Spleen (tissue), 7 donors: ENCODE measurements at regions not wholly inside any gene's neighbourhood (a gene's known extent, or its start where the extent isn't known, plus 50 kb on each side); places are given as distances from the start of the nearest gene placed in this dataset.

Experiments used
- CTCF ChIP-seq, 11 experiments: fragments of 200-600 bp in 7 of 11; fragments of 450-650 bp in 4 of 11; sonication (generic) in 4 of 11; IDR thresholded peaks in 8 of 11; conservative IDR thresholded peaks in 3 of 11; 1 replicate in 7 of 11; 2 replicates in 4 of 11; pipeline versions ENCODE4 v1.4.0 to v1.8.0; 2016 to 2021; ENCODE audit warnings: antibody characterized with exemption in 11 of 11, inconsistent platforms in 4 of 11, mild to moderate bottlenecking in 1 of 11
- POLR2AphosphoS5 ChIP-seq, 3 donors: sonication (generic); formaldehyde crosslinking; IDR thresholded peaks; one replicate each; pipeline ENCODE4 v1.5.1; 2017; ENCODE audit warnings: antibody characterized with exemption in 3 of 3
- donor health status: DM: no; HTN: no; CAD: no; lungs with moderate emphysema.
- donor health status: DM: no; HTN: no; CAD: no.
- donor health status: DM: no; HTN: no; CAD: no.

DNA sequence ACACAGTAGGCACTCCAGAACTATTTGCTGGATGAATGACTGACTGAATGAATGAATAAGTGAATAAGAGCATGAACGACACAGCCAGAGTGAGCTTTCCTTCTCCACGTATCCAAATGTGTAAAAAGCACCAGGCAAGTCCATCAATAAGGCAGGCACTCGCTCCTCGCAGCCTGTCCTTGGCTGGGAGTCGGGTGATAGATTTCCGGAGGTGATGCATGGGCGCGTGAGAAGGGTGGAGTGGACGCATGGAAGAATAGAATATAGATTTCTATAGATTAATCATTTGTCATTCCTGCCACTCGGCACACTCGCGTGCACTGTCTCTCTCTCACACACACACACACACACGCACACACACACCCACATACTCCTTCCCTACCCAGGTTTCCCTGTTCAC is 164.3 kb upstream of the ZC3H12A start:
- no peak for TF ChIP-seq CTCF (IDR thresholded peaks at IDR 0.05 in 8 of 11, conservative IDR thresholded peaks at IDR 0.05 in 3 of 11)
- no peak for TF ChIP-seq POLR2AphosphoS5 (IDR thresholded peaks at IDR 0.05)
